Fibroblast of pulmonary artery (primary cell): ENCODE measurements at regions not wholly inside any gene's neighbourhood (a gene's known extent, or its start where the extent isn't known, plus 50 kb on each side); places are given as distances from the start of the nearest gene placed in this dataset.

ENCODE experiments used
- DNase-seq: peaks from one replicate; pipeline ENCODE4 v3.0.0-alpha.2; 2010; ENCODE audit warnings: low read depth
- H3K4me3 ChIP-seq: replicated peaks from 2 replicates; pipeline ENCODE4 v1.5.1; 2011; ENCODE audit warnings: low read depth, mild to moderate bottlenecking, control low read depth, low read length, moderate library complexity
- CTCF ChIP-seq: IDR thresholded peaks from 2 replicates; pipeline ENCODE4 v1.5.1; 2011; ENCODE audit warnings: mild to moderate bottlenecking, control low read depth, low read length, inconsistent platforms; ENCODE audit errors: missing control alignments

- no peak overlapping the region for H3K4me3 ChIP-seq
- TF ChIP-seq CTCF = no peak
- DNase-seq = no peak
Observed at GRCh38 chr10:37713132-37713501, 144.3 kb downstream of the ZNF248 start.

- DNase-seq = no peak
Observed at GRCh38 chr10:37712489-37713131, 144.8 kb downstream of the ZNF248 start.

GRCh38 chr10:37711617-37712488, 145.6 kb downstream of the ZNF248 start:
- DNase-seq = no peak
- no peak overlapping the region for H3K4me3 ChIP-seq
- no peak for TF ChIP-seq CTCF

More at GRCh38 chr10:37712489-37713131, 144.8 kb downstream of the ZNF248 start:
- no peak overlapping the region for H3K4me3 ChIP-seq
- no peak for TF ChIP-seq CTCF

GRCh38 chr10:37710831-37711616, 146.4 kb downstream of the ZNF248 start:
- no peak for TF ChIP-seq CTCF
- no peak for DNase-seq
- no peak overlapping the region for H3K4me3 ChIP-seq

GRCh38 chr10:37707829-37708578, 149.4 kb downstream of the ZNF248 start:
- TF ChIP-seq CTCF = no peak
- DNase-seq = no peak
- no peak overlapping the region for H3K4me3 ChIP-seq

- no peak for TF ChIP-seq CTCF
- H3K4me3 ChIP-seq = no peak overlapping the region
- DNase-seq = no peak
Observed at GRCh38 chr10:37704566-37704965, 152.8 kb downstream of the ZNF248 start.
